PC-3 (cell line): ENCODE measurements at regions not wholly inside any gene's neighbourhood (a gene's known extent, or its start where the extent isn't known, plus 50 kb on each side); places are given as distances from the start of the nearest gene placed in this dataset.
"Not testable (repeated sequence)": the region's sequence is repeated elsewhere in the genome, so short reads cannot be mapped to it uniquely, and the experiment has no call there.

Source experiments
- CTCF ChIP-seq: fragments of 300-600 bp; sonication (generic); conservative IDR thresholded peaks from 2 replicates; pipeline ENCODE4 v1.5.1; 2017; ENCODE audit warnings: antibody characterized with exemption, low read depth, mild to moderate bottlenecking, low read length
- EZH2phosphoT487 ChIP-seq: fragments of 300-600 bp; sonication (generic); IDR thresholded peaks from 2 replicates; pipeline ENCODE4 v1.6.1; 2018; ENCODE audit warnings: mild to moderate bottlenecking, antibody characterized with exemption, low read length, borderline replicate concordance

GRCh38 chr22:22189796-22190195 is 54.8 kb upstream of the VPREB1 start:
- TF ChIP-seq EZH2phosphoT487, CTCF: not testable (repeated sequence)
